IgD-negative memory B cell (primary cell): ENCODE measurements at regions not wholly inside any gene's neighbourhood (a gene's known extent, or its start where the extent isn't known, plus 50 kb on each side); places are given as distances from the start of the nearest gene placed in this dataset.
"Not testable (repeated sequence)": the region's sequence is repeated elsewhere in the genome, so short reads cannot be mapped to it uniquely, and the experiment has no call there.

Source experiments
- H3K27ac Mint-ChIP-seq, 3 donors: one replicate each; pipeline ENCODE4 v1.8.0; 2020 to 2022; ENCODE audit warnings: mild to moderate bottlenecking in 3 of 3, mixed read lengths in 3 of 3, moderate library complexity in 1 of 3
- H3K27me3 Mint-ChIP-seq: one replicate; pipeline ENCODE4 v1.8.0; 2021; ENCODE audit warnings: mixed read lengths
- H3K36me3 Mint-ChIP-seq: one replicate; pipeline ENCODE4 v1.8.0; 2020; ENCODE audit warnings: mild to moderate bottlenecking, mixed read lengths
- H3K4me1 Mint-ChIP-seq, 3 donors: one replicate each; pipeline ENCODE4 v1.8.0; 2020 to 2022; ENCODE audit warnings: mixed read lengths in 3 of 3, mild to moderate bottlenecking in 1 of 3
- H3K4me3 Mint-ChIP-seq, 4 donors: one replicate each; pipeline ENCODE4 v1.8.0; 2020 to 2022; ENCODE audit warnings: mild to moderate bottlenecking in 4 of 4, mixed read lengths in 4 of 4, moderate library complexity in 3 of 4
- H3K9me3 Mint-ChIP-seq, 3 donors: one replicate each; pipeline ENCODE4 v1.8.0; 2020 to 2021; ENCODE audit warnings: mixed read lengths in 3 of 3, mild to moderate bottlenecking in 1 of 3

DNA sequence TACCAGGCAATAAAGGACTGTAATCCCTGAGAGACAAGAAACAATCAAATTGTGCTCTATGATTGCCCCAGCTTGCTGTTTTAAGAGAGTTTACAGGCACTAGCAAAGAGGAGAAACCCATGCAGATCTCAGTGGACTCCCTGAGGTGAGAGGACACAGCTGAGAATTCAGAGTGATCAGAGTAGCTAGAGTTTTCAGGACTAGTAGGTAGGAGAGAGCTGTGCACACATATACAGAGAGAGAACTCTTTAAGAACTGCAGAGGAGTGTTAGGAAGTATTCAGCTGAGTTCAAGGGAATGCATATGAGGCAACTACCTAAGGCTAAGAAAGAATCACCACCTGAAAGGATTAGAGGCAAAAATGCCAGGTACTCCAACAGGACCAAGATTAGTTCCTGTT is 904.8 kb downstream of the CDH8 start:
- no peaks in the 10 kb centered on the region for H3K4me1 Mint-ChIP-seq
- peak overlapping the region in 1 of 4 donors; percentile 27 for H3K4me3 Mint-ChIP-seq
- no peaks in the 10 kb centered on the region for H3K27me3 Mint-ChIP-seq
- no peak overlapping the region for H3K27ac Mint-ChIP-seq
- H3K36me3 Mint-ChIP-seq = no peaks in the 10 kb centered on the region
- H3K9me3 Mint-ChIP-seq = peaks cover 2 to 20% (median 7%) of the 10 kb centered on the region in 3 donors

DNA sequence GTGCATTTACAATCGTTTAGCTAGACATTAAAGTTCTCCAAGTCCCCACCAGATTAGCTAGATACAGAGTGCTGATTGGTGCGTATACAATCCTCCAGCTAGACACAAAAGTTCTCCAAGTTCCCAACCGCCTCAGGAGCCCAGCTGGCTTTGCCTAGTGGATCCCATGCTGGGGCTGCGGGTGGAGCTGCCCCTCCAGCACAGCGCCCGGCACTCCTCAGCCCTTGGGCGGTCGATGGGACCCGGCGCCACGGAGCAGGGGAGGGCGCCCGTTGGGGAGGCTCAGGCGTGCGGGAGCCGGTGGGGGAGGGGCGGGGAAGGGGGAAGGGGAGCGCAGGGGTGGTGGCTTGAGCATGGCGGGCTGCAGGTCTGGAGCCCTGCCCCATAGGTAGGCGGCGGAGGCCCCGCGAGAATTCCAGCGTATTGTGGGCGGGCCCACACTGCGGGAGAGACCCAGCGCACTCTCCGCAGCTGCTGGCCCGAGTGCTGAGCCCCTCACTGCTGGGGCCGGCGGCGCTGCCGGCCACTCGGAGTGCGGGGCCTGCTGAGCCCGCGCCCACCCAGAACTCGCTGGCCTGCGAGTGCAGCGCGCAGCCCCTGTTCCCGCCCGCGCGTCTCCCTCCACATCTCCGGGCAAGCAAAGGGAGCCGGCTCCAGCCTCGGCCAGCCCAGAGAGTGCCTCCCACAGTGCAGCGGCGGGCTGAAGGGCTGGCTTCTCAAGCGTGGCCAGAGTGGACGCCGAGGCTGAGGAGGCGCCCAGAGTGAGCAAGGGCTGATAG is 907.5 kb downstream of the CDH8 start:
- Mint-ChIP-seq H3K9me3 (peaks cover 2 to 12% (median 9%) of the 10 kb centered on the region in 3 donors), H3K27me3 (no peaks in the 10 kb centered on the region), H3K4me3 (no peak overlapping the region), H3K4me1 (no peaks in the 10 kb centered on the region), H3K36me3 (no peaks in the 10 kb centered on the region), H3K27ac (no peak overlapping the region)

DNA sequence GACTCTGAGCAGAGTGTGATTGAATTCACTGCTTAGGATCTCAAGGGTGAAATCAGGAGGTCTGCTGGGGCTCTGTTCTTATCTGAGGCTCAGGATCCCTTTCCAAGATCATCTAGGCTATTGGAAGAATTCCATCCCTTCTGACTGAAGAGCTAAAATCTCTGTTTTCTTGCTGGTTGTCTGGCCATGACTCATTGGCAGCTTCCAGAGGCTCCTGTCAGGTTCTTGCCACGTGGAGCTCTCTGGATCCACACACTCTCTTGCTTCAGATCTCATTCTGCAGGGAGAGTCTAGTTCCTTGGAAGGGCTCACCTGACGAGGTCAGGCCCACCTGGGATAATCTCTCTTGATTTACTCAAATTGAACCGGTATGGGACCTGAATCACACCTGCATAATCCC is 930.7 kb downstream of the CDH8 start:
- Mint-ChIP-seq H3K27ac (no peak overlapping the region), H3K36me3 (no peaks in the 10 kb centered on the region), H3K9me3 (peaks cover 0 to 8% (median 0%) of the 10 kb centered on the region in 3 donors), H3K27me3 (peaks cover 1% of the 10 kb centered on the region), H3K4me3 (no peak overlapping the region), H3K4me1 (no peaks in the 10 kb centered on the region)

DNA sequence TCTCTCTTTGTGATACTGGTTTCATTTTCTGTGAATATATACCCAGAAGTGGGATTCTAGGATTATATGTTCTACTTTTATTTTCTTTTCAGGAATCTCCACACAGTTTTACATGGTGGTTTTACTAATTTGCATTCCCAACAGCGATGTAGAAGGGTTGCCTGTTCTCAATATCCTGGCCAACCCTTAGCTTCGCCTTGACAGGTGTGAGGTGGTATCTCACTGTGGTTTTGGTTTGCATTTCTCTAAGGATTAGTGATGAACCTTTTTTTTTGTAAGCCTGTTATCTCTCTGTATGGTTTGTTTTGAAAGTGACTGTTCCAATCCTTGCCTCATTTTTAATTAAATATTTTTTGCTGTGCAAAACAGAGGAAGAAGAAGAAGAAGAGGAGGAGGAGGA is 937.7 kb downstream of the CDH8 start:
- Mint-ChIP-seq H3K27ac (no peak overlapping the region), H3K4me1 (no peaks in the 10 kb centered on the region), H3K27me3 (no peaks in the 10 kb centered on the region), H3K9me3 (peaks cover 1 to 13% (median 4%) of the 10 kb centered on the region in 3 donors), H3K4me3 (no peak overlapping the region), H3K36me3 (no peaks in the 10 kb centered on the region)

DNA sequence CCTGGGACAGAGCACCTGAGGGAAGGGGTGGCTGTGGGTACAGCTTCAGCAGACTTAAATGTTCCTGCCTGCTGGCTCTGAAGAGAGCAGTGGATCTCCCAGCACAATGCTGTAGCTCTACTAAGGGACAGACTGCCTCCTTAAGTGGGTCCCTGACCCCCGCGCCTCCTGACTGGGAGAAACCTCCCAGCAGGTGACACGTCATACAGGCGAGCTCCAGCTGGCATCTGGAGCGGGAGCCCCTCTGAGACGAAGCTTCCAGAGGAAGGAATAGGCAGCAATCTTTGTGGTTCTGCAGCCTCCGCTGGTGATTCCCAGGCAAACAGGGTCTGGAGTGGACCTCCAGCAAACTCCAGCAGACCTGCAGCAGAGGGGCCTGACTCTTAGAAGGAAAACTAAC is 944.9 kb downstream of the CDH8 start:
- H3K4me1 Mint-ChIP-seq, H3K27me3 Mint-ChIP-seq, H3K4me3 Mint-ChIP-seq, H3K27ac Mint-ChIP-seq, H3K36me3 Mint-ChIP-seq: not testable (repeated sequence)
- H3K9me3 Mint-ChIP-seq = peaks cover 0 to 11% (median 10%) of the 10 kb centered on the region in 3 donors

DNA sequence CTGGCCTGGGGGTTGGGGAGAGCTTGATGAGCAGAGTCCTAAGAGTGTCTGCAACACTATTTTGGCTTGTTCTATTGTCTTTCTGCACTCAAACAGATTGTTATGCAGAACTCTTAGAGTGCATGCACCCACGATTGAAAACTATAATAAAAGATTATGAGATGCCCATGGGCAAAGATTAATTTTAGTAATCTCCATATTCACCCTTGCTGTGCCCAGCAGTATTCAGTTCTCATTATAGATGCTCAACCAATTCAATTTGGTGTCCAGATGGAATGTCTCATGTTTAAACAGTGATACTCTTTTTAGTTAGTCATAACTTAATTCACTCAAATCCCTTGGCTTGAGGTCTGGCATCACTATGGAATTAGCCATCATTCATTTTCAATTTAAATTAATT is 952.5 kb downstream of the CDH8 start:
- Mint-ChIP-seq H3K4me1 (no peaks in the 10 kb centered on the region), H3K4me3 (no peak overlapping the region), H3K36me3 (no peaks in the 10 kb centered on the region), H3K27me3 (no peaks in the 10 kb centered on the region), H3K27ac (no peak overlapping the region), H3K9me3 (peaks cover 0 to 17% (median 7%) of the 10 kb centered on the region in 3 donors)

DNA sequence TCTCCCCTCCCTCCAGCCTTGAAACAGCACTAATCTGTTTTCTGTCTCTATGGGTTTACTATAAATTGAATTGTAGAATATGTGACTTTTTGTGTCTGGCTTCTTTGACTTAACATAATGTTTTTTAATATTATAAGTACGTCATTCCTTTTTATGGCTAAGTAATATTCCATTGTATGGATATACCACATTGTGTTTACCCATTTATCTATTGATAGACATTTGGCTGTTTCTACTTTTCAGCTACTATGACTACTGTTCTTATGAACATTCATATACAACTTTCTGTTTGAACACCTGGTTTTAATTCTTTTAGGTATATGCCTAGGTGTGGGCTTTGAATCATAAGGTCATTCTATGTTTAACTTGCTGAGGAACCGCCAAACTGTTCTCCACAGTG is 961.9 kb downstream of the CDH8 start:
- H3K9me3 Mint-ChIP-seq = peaks cover 2 to 13% (median 4%) of the 10 kb centered on the region in 3 donors

DNA sequence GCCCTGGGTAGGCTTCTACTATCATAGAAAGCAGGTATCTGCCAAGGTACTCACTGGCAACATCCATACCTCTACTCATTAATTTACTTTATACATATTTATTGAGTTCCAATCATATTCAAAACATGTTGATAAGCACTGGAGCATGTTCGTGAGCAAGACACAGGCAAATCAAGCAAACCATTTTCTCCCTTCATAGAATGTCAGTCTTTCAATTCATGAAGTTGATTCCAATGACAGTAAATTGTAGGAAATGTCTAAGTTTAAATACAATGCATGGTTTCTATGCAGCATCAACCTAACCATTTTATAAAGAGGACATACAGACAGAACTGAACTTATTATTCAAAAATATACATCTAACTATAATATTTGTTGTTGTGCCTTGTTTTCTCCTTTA is 978.6 kb downstream of the CDH8 start:
- Mint-ChIP-seq H3K9me3 (peaks cover 5 to 9% (median 9%) of the 10 kb centered on the region in 3 donors), H3K4me3 (no peak overlapping the region), H3K27ac (no peak overlapping the region), H3K27me3 (no peaks in the 10 kb centered on the region), H3K36me3 (no peaks in the 10 kb centered on the region), H3K4me1 (no peaks in the 10 kb centered on the region)

More for the DNA sequence above, 961.9 kb downstream of the CDH8 start:
- Mint-ChIP-seq H3K4me1 (no peaks in the 10 kb centered on the region), H3K36me3 (no peaks in the 10 kb centered on the region), H3K27me3 (no peaks in the 10 kb centered on the region), H3K27ac (no peak overlapping the region), H3K4me3 (no peak overlapping the region)

DNA sequence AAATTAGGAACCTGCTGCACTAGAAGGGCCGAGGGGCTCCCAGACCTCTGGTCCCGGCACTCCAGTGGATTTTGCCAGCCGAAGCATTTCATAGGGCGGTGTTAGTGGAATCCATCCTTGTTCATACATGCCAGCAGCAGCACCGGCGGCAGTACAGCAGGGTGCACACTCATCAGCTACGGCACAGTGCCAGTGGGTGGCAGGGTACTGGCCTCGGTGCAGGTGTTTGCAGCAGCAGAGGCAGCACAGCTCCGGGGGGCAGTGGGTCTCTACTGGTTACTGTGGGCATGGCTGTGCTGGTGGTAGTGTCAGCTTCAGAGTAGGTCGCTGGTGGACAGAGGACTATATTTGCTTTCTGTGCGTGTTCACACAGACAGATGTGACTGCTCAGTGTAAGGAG is 985.7 kb downstream of the CDH8 start:
- H3K27me3 Mint-ChIP-seq = no peaks in the 10 kb centered on the region
- no peak overlapping the region for H3K4me3 Mint-ChIP-seq
- peaks cover 0 to 2% (median 0%) of the 10 kb centered on the region in 3 donors for H3K4me1 Mint-ChIP-seq
- H3K9me3 Mint-ChIP-seq = peaks cover 3 to 8% (median 3%) of the 10 kb centered on the region in 3 donors
- H3K27ac Mint-ChIP-seq = no peak overlapping the region
- peaks cover 2% of the 10 kb centered on the region for H3K36me3 Mint-ChIP-seq

DNA sequence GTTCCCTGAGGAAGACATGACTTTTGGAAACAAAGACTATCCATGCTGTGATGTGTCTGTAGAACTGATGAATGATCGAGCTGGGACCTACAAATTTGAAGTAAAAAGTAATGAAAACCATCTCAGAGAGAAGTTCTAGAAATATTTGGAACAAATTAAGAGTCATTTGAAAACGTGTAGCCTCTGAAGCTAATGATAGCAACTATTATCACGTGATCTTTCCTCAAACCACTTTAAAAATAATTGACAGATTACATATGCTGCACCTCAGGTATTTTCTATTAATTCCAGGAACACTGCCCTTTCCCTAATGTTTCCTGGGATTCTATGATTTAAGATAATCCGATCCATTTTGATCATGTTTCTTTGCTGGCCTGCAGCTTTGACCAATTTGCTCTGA is 990.3 kb downstream of the CDH8 start:
- Mint-ChIP-seq H3K4me1 (peaks cover 0 to 2% (median 0%) of the 10 kb centered on the region in 3 donors), H3K4me3 (no peak overlapping the region), H3K36me3 (peaks cover 2% of the 10 kb centered on the region), H3K9me3 (peaks cover 0 to 15% (median 3%) of the 10 kb centered on the region in 3 donors), H3K27me3 (no peaks in the 10 kb centered on the region), H3K27ac (no peak overlapping the region)

DNA sequence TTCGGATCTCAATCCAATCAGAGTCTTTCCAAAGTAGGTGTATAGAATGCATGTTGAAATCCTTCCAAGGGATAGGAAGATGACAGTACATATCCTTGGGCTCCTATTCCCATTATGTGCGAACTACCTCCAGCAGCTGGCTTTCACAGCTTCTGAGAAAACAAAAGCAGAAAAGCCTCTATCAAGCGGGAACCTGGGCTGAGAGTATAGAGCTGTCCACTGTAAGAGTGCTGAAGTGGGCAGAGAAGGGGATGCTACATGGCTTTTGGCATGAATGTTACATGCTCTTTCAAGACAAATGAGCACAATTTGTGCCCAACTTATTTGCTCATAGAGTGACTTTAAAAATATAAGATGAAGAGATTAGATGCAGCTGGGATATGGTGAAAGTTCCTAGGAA is 993.5 kb downstream of the CDH8 start:
- Mint-ChIP-seq H3K27ac (no peak overlapping the region), H3K9me3 (peaks cover 0 to 11% (median 1%) of the 10 kb centered on the region in 3 donors), H3K36me3 (no peaks in the 10 kb centered on the region), H3K4me3 (no peak overlapping the region), H3K27me3 (no peaks in the 10 kb centered on the region), H3K4me1 (peaks cover 0 to 2% (median 0%) of the 10 kb centered on the region in 3 donors)

DNA sequence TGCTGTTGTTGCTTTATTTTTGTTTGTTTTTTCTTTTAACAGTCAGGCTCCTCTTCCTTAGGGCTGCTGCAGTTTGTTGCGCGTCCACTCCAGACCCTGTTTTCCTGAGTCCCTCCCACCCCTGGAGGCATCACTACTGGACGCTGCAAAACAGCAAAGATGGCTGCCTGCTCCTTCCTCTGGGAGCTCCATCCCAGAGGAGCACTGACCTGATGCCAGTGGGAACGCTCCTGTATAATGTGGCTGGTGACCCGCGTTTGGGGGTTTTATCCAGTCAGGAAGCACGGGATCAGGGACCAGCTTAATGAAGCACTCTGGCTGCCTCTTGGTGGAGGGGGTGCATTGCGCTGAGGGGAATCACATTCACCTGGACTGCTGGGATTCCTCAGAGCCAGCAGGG is 1005.6 kb downstream of the CDH8 start:
- Mint-ChIP-seq H3K27me3 (no peaks in the 10 kb centered on the region), H3K4me3 (no peak overlapping the region), H3K9me3 (peaks cover 0 to 8% (median 1%) of the 10 kb centered on the region in 3 donors), H3K27ac (peak overlapping the region in 1 of 3 donors; percentile 13), H3K36me3 (no peaks in the 10 kb centered on the region), H3K4me1 (no peaks in the 10 kb centered on the region)

DNA sequence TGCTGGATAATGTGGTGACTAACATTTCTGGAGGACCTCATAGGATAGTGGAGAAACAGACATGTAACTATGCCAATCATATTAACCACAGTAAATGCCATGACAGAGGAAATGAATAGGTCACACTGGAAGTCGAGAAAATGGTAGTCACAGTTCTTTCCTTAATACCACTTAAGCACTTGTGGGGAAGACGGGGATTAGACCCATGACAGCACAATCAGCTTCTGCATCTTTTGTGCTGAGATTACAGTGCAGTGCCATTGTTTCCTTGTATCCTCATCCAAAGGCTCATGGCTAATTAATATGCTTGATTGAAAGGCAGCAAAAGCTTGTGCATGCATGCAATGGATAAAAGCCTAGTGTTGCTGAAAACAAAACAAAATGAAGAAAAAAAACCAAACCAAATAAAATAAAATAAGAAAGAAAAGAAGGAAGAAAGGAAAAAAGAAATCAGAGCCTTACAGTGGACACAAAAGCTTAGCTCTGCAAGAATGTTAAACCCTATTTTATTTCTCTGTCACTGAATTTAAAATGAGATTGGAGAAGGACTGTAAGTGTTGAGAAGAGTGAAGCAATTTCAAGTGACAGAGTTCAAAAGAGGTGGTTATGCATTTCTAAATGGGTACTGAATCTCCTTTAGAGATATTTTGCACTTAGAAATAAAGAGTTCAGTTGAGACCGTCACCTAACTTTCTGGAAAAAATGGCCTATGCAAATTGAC is 1011.9 kb downstream of the CDH8 start:
- Mint-ChIP-seq H3K9me3 (peaks cover 0 to 11% (median 0%) of the 10 kb centered on the region in 3 donors), H3K4me1 (no peaks in the 10 kb centered on the region), H3K4me3 (no peak overlapping the region), H3K36me3 (no peaks in the 10 kb centered on the region), H3K27me3 (no peaks in the 10 kb centered on the region), H3K27ac (no peak overlapping the region)

DNA sequence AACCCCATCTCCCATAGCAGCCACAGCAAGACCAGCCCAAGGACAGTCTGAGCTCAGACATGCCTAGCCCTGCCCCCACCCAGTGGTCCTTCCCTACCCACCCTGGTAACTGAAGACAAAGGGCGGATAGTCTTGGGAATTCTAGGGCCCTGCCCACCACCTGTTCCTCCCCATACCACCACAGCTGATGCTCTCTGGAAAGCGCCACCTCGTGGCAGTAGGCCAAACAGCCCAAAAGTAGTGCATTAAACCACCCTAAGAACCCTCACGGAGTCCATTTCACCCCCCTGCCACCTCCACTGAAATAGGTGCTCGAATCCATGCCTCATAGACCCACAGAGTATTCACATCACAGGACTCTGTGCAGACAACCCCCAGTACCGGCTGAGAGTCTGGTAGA is 1021.4 kb downstream of the CDH8 start:
- Mint-ChIP-seq H3K9me3 (peaks cover 2 to 3% (median 2%) of the 10 kb centered on the region in 3 donors), H3K36me3 (no peaks in the 10 kb centered on the region), H3K27ac (no peak overlapping the region), H3K27me3 (no peaks in the 10 kb centered on the region), H3K4me3 (no peak overlapping the region), H3K4me1 (no peaks in the 10 kb centered on the region)

DNA sequence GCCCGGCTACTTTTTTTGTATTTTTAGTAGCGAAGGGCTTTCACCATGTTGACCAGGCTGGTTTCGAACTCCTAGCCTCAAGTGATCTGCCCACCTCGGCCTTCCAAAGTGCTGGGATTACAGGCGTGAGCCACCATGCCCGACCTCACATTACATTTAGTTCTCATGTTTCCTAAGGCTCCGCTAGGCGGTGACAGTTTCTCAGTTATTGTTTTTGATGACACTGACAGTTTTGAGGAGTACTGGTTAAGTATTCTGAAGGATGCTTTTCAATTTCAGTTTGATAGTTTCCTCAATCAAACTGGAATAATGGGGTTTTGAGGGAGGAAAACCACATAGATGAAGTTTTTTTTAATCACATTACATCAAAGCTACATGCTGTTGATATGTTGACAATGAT is 1028.5 kb downstream of the CDH8 start:
- H3K4me1 Mint-ChIP-seq = no peaks in the 10 kb centered on the region
- no peaks in the 10 kb centered on the region for H3K27me3 Mint-ChIP-seq
- no peaks in the 10 kb centered on the region for H3K9me3 Mint-ChIP-seq
- H3K4me3 Mint-ChIP-seq = no peak overlapping the region
- H3K36me3 Mint-ChIP-seq = no peaks in the 10 kb centered on the region
- no peak overlapping the region for H3K27ac Mint-ChIP-seq

DNA sequence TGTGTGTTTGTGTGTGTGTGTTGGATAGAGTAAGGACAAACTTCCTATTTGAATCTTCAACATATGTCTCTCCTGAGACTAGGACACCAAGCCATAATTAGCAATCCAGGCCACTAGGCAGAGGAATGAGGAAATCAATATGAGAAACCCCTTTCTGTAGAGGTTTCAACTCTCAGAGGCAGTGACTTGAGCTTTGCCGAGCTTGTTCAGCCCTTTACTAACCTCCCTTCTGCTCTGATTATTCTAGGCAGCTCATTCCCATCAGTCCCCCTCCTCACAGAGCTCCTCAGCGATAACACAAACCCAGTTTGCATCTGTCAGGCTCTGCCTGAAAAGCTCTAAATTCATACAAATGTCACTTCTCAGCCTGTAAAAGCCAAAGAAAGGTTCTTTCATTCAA is 1030.3 kb downstream of the CDH8 start:
- Mint-ChIP-seq H3K4me1 (no peaks in the 10 kb centered on the region), H3K27ac (no peak overlapping the region), H3K4me3 (no peak overlapping the region), H3K9me3 (peaks cover 0 to 4% (median 2%) of the 10 kb centered on the region in 3 donors), H3K36me3 (no peaks in the 10 kb centered on the region), H3K27me3 (no peaks in the 10 kb centered on the region)
